Type B pancreatic cell (in vitro differentiated cells): ENCODE measurements at regions not wholly inside any gene's neighbourhood (a gene's known extent, or its start where the extent isn't known, plus 50 kb on each side); places are given as distances from the start of the nearest gene placed in this dataset.

Experiments
- DNase-seq: peaks from one replicate; pipeline ENCODE4 v3.0.0; 2021; ENCODE audit warnings: mixed read lengths; ENCODE audit not compliant: unreplicated experiment; ENCODE audit errors: extremely low spot score
- H3K27ac Mint-ChIP-seq: 2 replicates; pipeline ENCODE4 v1.8.0; 2021; ENCODE audit warnings: mild to moderate bottlenecking, mixed read lengths
- H3K27me3 Mint-ChIP-seq: 2 replicates; pipeline ENCODE4 v1.8.0; 2021; ENCODE audit warnings: mixed read lengths
- H3K36me3 Mint-ChIP-seq: 2 replicates; pipeline ENCODE4 v1.8.0; 2021; ENCODE audit warnings: mixed read lengths
- H3K4me1 Mint-ChIP-seq: one replicate; pipeline ENCODE4 v1.8.0; 2021; ENCODE audit warnings: mixed read lengths; ENCODE audit not compliant: unreplicated experiment
- H3K4me3 Mint-ChIP-seq: 2 replicates; pipeline ENCODE4 v1.8.0; 2021; ENCODE audit warnings: mild to moderate bottlenecking, mixed read lengths
- H3K9me3 Mint-ChIP-seq: 2 replicates; pipeline ENCODE4 v1.8.0; 2021; ENCODE audit warnings: mixed read lengths
- CTCF ChIP-seq: fragments of 200-600 bp; sonication (generic); conservative IDR thresholded peaks from 2 replicates; pipeline ENCODE4 v1.5.0; 2021; ENCODE audit warnings: antibody characterized with exemption, mild to moderate bottlenecking

- Mint-ChIP-seq H3K27ac (no peak overlapping the region), H3K4me3 (no peak overlapping the region), H3K4me1 (peaks cover 5% of the 10 kb centered on the region), H3K9me3 (peaks cover 14% of the 10 kb centered on the region), H3K27me3 (no peaks in the 10 kb centered on the region), H3K36me3 (no peaks in the 10 kb centered on the region)
- DNase-seq: no peak
- TF ChIP-seq CTCF: no peak
These were observed 96.7 kb upstream of the FAM20A start for GRCh38 chr17:68697850-68698361.

DNA sequence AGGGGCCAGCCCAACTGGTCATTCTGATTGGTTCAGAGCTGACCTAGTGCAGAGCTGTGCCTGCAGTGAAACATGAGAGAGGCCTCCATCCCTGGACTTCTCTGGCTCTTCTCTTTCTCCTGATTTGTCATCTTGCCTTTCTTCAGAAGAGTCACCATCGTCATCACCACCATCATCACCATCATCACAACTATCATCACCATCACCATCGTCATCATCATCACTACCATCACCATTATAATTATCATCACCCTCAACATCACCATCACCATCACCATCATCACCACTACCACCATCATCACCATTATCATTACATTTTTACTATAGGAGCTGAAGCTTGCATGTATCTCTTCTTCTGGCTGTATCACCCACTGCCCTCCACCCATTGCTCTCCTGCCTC is 94.5 kb upstream of the FAM20A start:
- Mint-ChIP-seq H3K27me3 (no peaks in the 10 kb centered on the region), H3K9me3 (peaks cover 14% of the 10 kb centered on the region), H3K27ac (no peak overlapping the region), H3K4me1 (peaks cover 5% of the 10 kb centered on the region), H3K36me3 (no peaks in the 10 kb centered on the region), H3K4me3 (no peak overlapping the region)
- no peak for TF ChIP-seq CTCF
- DNase-seq: no peak

DNA sequence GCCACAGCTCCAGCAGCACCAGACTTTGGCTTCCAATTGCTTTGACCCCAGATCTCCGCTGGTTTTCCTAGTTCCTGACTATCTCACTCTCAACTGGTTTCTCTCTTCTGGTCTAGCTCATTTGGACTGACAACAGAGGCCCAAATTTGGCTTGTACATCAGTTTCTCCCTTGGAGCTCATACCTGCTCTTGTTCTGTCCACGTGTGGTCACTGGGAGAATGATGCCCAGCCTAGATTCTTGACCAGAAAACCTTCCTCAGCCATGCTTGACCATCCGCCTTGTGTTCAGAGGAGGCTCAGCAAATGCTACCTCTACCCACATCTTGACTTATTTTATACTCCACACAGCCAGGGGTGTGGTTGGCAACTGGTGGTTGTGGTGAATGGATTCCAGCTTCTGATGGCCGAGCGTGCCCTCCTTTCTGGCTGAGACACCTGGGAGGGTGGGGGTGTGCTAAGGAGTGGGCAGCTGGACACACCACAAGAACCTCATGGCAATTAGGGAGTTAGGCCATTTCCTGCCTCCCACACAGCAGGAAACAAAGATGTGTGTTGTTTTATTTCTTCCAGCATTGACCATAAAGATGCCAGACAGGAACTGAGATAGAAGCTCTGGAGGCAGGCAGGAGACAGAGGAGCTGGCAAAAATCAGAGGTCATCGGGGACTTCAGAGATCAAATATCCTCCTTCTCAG is 93.8 kb upstream of the FAM20A start:
- Mint-ChIP-seq H3K27me3 (no peaks in the 10 kb centered on the region), H3K9me3 (peaks cover 14% of the 10 kb centered on the region), H3K36me3 (no peaks in the 10 kb centered on the region), H3K4me1 (peaks cover 5% of the 10 kb centered on the region), H3K27ac (no peak overlapping the region), H3K4me3 (no peak overlapping the region)
- TF ChIP-seq CTCF: no peak
- no peak for DNase-seq

DNA sequence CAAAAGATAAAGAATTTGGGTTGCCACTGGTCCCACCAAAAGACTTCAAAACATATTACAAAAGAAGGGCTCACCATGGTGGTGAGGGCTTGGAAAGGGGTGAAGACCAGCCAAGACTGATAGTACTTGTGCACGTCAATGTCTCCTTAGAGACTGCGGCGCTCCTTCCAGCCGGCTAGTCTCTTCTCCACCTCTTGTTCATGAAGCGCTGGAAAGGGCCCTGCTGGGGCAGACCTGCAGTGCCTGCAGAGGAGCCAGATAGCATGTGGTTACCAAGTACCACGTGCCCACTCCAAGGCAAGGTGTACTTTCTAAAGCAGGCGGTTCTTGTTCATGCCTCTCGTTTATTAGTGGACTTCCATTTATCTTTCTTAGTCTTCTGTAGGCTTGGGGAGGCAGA is 92.7 kb upstream of the FAM20A start:
- no peak for TF ChIP-seq CTCF
- no peaks in the 10 kb centered on the region for H3K27me3 Mint-ChIP-seq
- no peaks in the 10 kb centered on the region for H3K36me3 Mint-ChIP-seq
- DNase-seq: no peak
- H3K4me1 Mint-ChIP-seq: peaks cover 5% of the 10 kb centered on the region
- peaks cover 14% of the 10 kb centered on the region for H3K9me3 Mint-ChIP-seq
- H3K27ac Mint-ChIP-seq: no peak overlapping the region
- no peak overlapping the region for H3K4me3 Mint-ChIP-seq

- Mint-ChIP-seq H3K9me3 (peaks cover 14% of the 10 kb centered on the region), H3K27me3 (no peaks in the 10 kb centered on the region), H3K27ac (no peak overlapping the region), H3K4me3 (no peak overlapping the region), H3K4me1 (peaks cover 5% of the 10 kb centered on the region), H3K36me3 (no peaks in the 10 kb centered on the region)
- TF ChIP-seq CTCF: no peak
- no peak for DNase-seq
These were observed 92.3 kb upstream of the FAM20A start for GRCh38 chr17:68693466-68693865.
